CD14-positive monocyte (primary cell): ENCODE measurements at regions not wholly inside any gene's neighbourhood (a gene's known extent, or its start where the extent isn't known, plus 50 kb on each side); places are given as distances from the start of the nearest gene placed in this dataset.

Experiments
- DNase-seq, 3 donors: peaks; one replicate each; pipeline ENCODE4 v3.0.0-alpha.2; 2011 to 2022
- H2AFZ ChIP-seq: 2 replicates; pipeline ENCODE4 v1.6.0; 2012; ENCODE audit warnings: mild to moderate bottlenecking, low read depth, low read length, inconsistent platforms; ENCODE audit not compliant: insufficient read depth, poor library complexity, severe bottlenecking
- H3K27ac ChIP-seq, 2 donors: 1 replicate in 1 of 2; 2 replicates in 1 of 2; pipeline ENCODE4 v1.5.1; 2012 to 2013; ENCODE audit warnings: low read length in 2 of 2, control low read depth in 1 of 2, inconsistent platforms in 1 of 2, low read depth in 1 of 2, mild to moderate bottlenecking in 1 of 2
- H3K27me3 ChIP-seq, 2 donors: one replicate each; pipeline versions ENCODE4 v1.6.0 to v1.6.1; 2011 to 2013; ENCODE audit warnings: low read length in 2 of 2; ENCODE audit not compliant: control insufficient read depth in 2 of 2, insufficient read depth in 2 of 2
- H3K36me3 ChIP-seq, 2 donors: replicated peaks in 1 of 2; 1 replicate in 1 of 2; 2 replicates in 1 of 2; pipeline versions ENCODE4 v1.5.1 to v1.6.1; 2012 to 2013; ENCODE audit warnings: low read length in 2 of 2, control low read depth in 1 of 2, inconsistent platforms in 1 of 2, mild to moderate bottlenecking in 1 of 2; ENCODE audit not compliant: insufficient read depth in 2 of 2, control insufficient read depth in 1 of 2
- H3K4me1 ChIP-seq, 2 donors: 1 replicate in 1 of 2; 2 replicates in 1 of 2; pipeline versions ENCODE4 v1.5.1 to v1.6.1; 2012 to 2013; ENCODE audit warnings: low read length in 2 of 2, control low read depth in 1 of 2, inconsistent platforms in 1 of 2, mild to moderate bottlenecking in 1 of 2, moderate library complexity in 1 of 2; ENCODE audit not compliant: insufficient read depth in 2 of 2, control insufficient read depth in 1 of 2
- H3K4me2 ChIP-seq: replicated peaks from 2 replicates; pipeline ENCODE3; 2012; ENCODE audit warnings: low read length, moderate library complexity, mild to moderate bottlenecking; ENCODE audit not compliant: poor library complexity, severe bottlenecking; ENCODE audit errors: extremely low read depth
- H3K4me3 ChIP-seq, 3 experiments: fragments of 200-600 bp in 1 of 3; sonication (generic) in 1 of 3; replicated peaks in 1 of 3; 1 replicate in 2 of 3; 2 replicates in 1 of 3; pipeline ENCODE4 v1.5.1; 2011 to 2013; ENCODE audit warnings: low read length in 3 of 3, mild to moderate bottlenecking in 3 of 3, control low read depth in 2 of 3, low read depth in 2 of 3, inconsistent platforms in 1 of 3, moderate library complexity in 1 of 3
- H3K79me2 ChIP-seq: 2 replicates; pipeline ENCODE4 v1.6.0; 2012; ENCODE audit warnings: mild to moderate bottlenecking, control low read depth, inconsistent platforms, low read length, moderate library complexity; ENCODE audit not compliant: insufficient read depth
- H3K9ac ChIP-seq: 2 replicates; pipeline ENCODE4 v1.6.0; 2017; ENCODE audit warnings: low read length, mild to moderate bottlenecking; ENCODE audit not compliant: insufficient read depth, poor library complexity, severe bottlenecking
- H3K9me3 ChIP-seq, 2 donors: replicated peaks in 1 of 2; 1 replicate in 1 of 2; 2 replicates in 1 of 2; pipeline versions ENCODE4 v1.5.1 to v1.6.1; 2012 to 2013; ENCODE audit warnings: low read length in 2 of 2, control low read depth in 1 of 2; ENCODE audit not compliant: control insufficient read depth in 1 of 2, insufficient read depth in 1 of 2
- H4K20me1 ChIP-seq: 2 replicates; pipeline ENCODE4 v1.6.0; 2012; ENCODE audit warnings: mild to moderate bottlenecking, low read length, control low read depth, moderate library complexity; ENCODE audit not compliant: insufficient read depth
- H3K27ac Mint-ChIP-seq, 7 donors: one replicate each; pipeline ENCODE4 v1.8.0; 2020; ENCODE audit warnings: mild to moderate bottlenecking in 7 of 7, mixed read lengths in 7 of 7, moderate library complexity in 6 of 7, inconsistent platforms in 2 of 7
- H3K27me3 Mint-ChIP-seq, 3 donors: one replicate each; pipeline ENCODE4 v1.8.0; 2021 to 2022; ENCODE audit warnings: low read depth in 3 of 3, mild to moderate bottlenecking in 3 of 3, mixed read lengths in 3 of 3, moderate library complexity in 3 of 3, inconsistent platforms in 1 of 3
- H3K36me3 Mint-ChIP-seq, 2 donors: one replicate each; pipeline ENCODE4 v1.8.0; 2020; ENCODE audit warnings: mixed read lengths in 2 of 2, inconsistent platforms in 1 of 2, mild to moderate bottlenecking in 1 of 2
- H3K4me1 Mint-ChIP-seq: one replicate; pipeline ENCODE4 v1.8.0; 2020; ENCODE audit warnings: mild to moderate bottlenecking, mixed read lengths
- H3K4me3 Mint-ChIP-seq, 2 donors: one replicate each; pipeline ENCODE4 v1.8.0; 2020; ENCODE audit warnings: mild to moderate bottlenecking in 2 of 2, mixed read lengths in 2 of 2, moderate library complexity in 1 of 2
- H3K9me3 Mint-ChIP-seq, 7 donors: one replicate each; pipeline ENCODE4 v1.8.0; 2020 to 2022; ENCODE audit warnings: mixed read lengths in 7 of 7, mild to moderate bottlenecking in 6 of 7, moderate library complexity in 6 of 7, inconsistent platforms in 2 of 7
- CTCF ChIP-seq: fragments of 200-600 bp; IDR thresholded peaks from one replicate; pipeline ENCODE4 v1.8.0; 2022; ENCODE audit warnings: antibody characterized with exemption, mild to moderate bottlenecking
- WGBS: methylation state at CpG from one replicate; pipeline ENCODE4 v1.1.5; 2013; ENCODE audit warnings: missing lambda C conversion rate; ENCODE audit not compliant: insufficient coverage; 5-methylcytosine and 5-hydroxymethylcytosine counted together
- intact Hi-C, 2 donors: fragments of 100-400 bp; cut with micrococcal nuclease; formaldehyde crosslinking; loops; one replicate each; pipeline versions ENCODE4 v1.15.0 to v1.15.1; 2023

GRCh38 chr1:78814176-78814575, 164.5 kb downstream of the IFI44 start:
- Mint-ChIP-seq H3K4me3 (no peak overlapping the region), H3K27me3 (peaks cover 1 to 2% (median 2%) of the 10 kb centered on the region in 3 donors), H3K4me1 (no peaks in the 10 kb centered on the region), H3K27ac (no peak overlapping the region), H3K36me3 (no peaks in the 10 kb centered on the region), H3K9me3 (peaks cover 0 to 5% (median 2%) of the 10 kb centered on the region in 7 donors)
- WGBS: no CpG with 5 or more reads among the region's 1 CpG
- no peaks in the 10 kb centered on the region for H3K4me1 ChIP-seq
- intact Hi-C loops: no loop called here
- no peaks in the 10 kb centered on the region for H3K9me3 ChIP-seq
- no peak overlapping the region for H2AFZ ChIP-seq
- H3K27me3 ChIP-seq: no peaks in the 10 kb centered on the region
- no peak overlapping the region for H3K9ac ChIP-seq
- H3K27ac ChIP-seq: no peak overlapping the region
- no peaks in the 10 kb centered on the region for H3K79me2 ChIP-seq
- no peak overlapping the region for H3K4me2 ChIP-seq
- H3K4me3 ChIP-seq: no peak overlapping the region
- no peaks in the 10 kb centered on the region for H3K36me3 ChIP-seq
- TF ChIP-seq CTCF: no peak
- DNase-seq: no peak
- no peaks in the 10 kb centered on the region for H4K20me1 ChIP-seq

GRCh38 chr1:78825561-78825960, 175.9 kb downstream of the IFI44 start:
- no peaks in the 10 kb centered on the region for H3K9me3 ChIP-seq
- Mint-ChIP-seq H3K4me1 (no peaks in the 10 kb centered on the region), H3K36me3 (no peaks in the 10 kb centered on the region), H3K27ac (no peak overlapping the region), H3K9me3 (peaks cover 0 to 7% (median 2%) of the 10 kb centered on the region in 7 donors), H3K27me3 (peaks cover 0 to 2% (median 0%) of the 10 kb centered on the region in 3 donors), H3K4me3 (no peak overlapping the region)
- DNase-seq: no peak
- intact Hi-C loops: no loop called here
- no peaks in the 10 kb centered on the region for H3K79me2 ChIP-seq
- no peak overlapping the region for H2AFZ ChIP-seq
- no peaks in the 10 kb centered on the region for H3K36me3 ChIP-seq
- H3K27ac ChIP-seq: no peak overlapping the region
- no peak overlapping the region for H3K4me2 ChIP-seq
- TF ChIP-seq CTCF: no peak
- no peak overlapping the region for H3K4me3 ChIP-seq
- no peaks in the 10 kb centered on the region for H4K20me1 ChIP-seq
- no peak overlapping the region for H3K9ac ChIP-seq
- no peaks in the 10 kb centered on the region for H3K27me3 ChIP-seq
- no CpG with 5 or more reads among the region's 2 CpGs for WGBS
- H3K4me1 ChIP-seq: no peaks in the 10 kb centered on the region
